ENCODE measurements at regions not wholly inside any gene's neighbourhood (a gene's known extent, or its start where the extent isn't known, plus 50 kb on each side); places are given as distances from the start of the nearest gene placed in this dataset.
A peak's percentile ranks its signal among the peaks of the same experiment; 100 is the strongest.

- H3K36me3 ChIP-seq (ENCODE audit: control insufficient read depth, insufficient read depth, low read length) = no peaks in the 10 kb centered on the region
- no peak overlapping the region for H3K4me3 ChIP-seq (ENCODE audit: low read depth, low read length)
- DNase-seq (ENCODE audit: low read depth) = no peak
- TF ChIP-seq CTCF (IDR thresholded peaks at IDR 0.05; ENCODE audit: insufficient read depth, low read length, poor library complexity, severe bottlenecking) = no peak
- no peaks in the 10 kb centered on the region for H3K27me3 ChIP-seq (ENCODE audit: control insufficient read depth, insufficient read depth, low read length)
Observed at GRCh38 chr5:104539618-104540350, 977.2 kb upstream of the NUDT12 start.

- no peak for TF ChIP-seq CTCF (IDR thresholded peaks at IDR 0.05; ENCODE audit: insufficient read depth, low read length, poor library complexity, severe bottlenecking)
- H3K4me3 ChIP-seq (ENCODE audit: low read depth, low read length) = no peak overlapping the region
- no peaks in the 10 kb centered on the region for H3K27me3 ChIP-seq (ENCODE audit: control insufficient read depth, insufficient read depth, low read length)
- no peaks in the 10 kb centered on the region for H3K36me3 ChIP-seq (ENCODE audit: control insufficient read depth, insufficient read depth, low read length)
- no peak for DNase-seq (ENCODE audit: low read depth)
Observed at GRCh38 chr5:104538734-104539133, 976.1 kb upstream of the NUDT12 start.

- no peaks in the 10 kb centered on the region for H3K36me3 ChIP-seq (ENCODE audit: control insufficient read depth, insufficient read depth, low read length)
- no peak for TF ChIP-seq CTCF (IDR thresholded peaks at IDR 0.05; ENCODE audit: insufficient read depth, low read length, poor library complexity, severe bottlenecking)
- no peak for DNase-seq (ENCODE audit: low read depth)
Observed at GRCh38 chr5:104533498-104533897, 970.9 kb upstream of the NUDT12 start.

GRCh38 chr5:104526866-104527265 lies 964.3 kb upstream of the NUDT12 start:
- no peak overlapping the region for H3K4me3 ChIP-seq (ENCODE audit: low read depth, low read length)
- no peak for TF ChIP-seq CTCF (IDR thresholded peaks at IDR 0.05; ENCODE audit: insufficient read depth, low read length, poor library complexity, severe bottlenecking)
- H3K27me3 ChIP-seq (ENCODE audit: control insufficient read depth, insufficient read depth, low read length) = no peaks in the 10 kb centered on the region
- DNase-seq (ENCODE audit: low read depth) = no peak
- H3K36me3 ChIP-seq (ENCODE audit: control insufficient read depth, insufficient read depth, low read length) = no peaks in the 10 kb centered on the region

More at GRCh38 chr5:104533498-104533897, 970.9 kb upstream of the NUDT12 start:
- Histone ChIP-seq H3K27me3 (ENCODE audit: control insufficient read depth, insufficient read depth, low read length) (no peaks in the 10 kb centered on the region), H3K4me3 (ENCODE audit: low read depth, low read length) (no peak overlapping the region)

- no peaks in the 10 kb centered on the region for H3K36me3 ChIP-seq (ENCODE audit: control insufficient read depth, insufficient read depth, low read length)
- no peak overlapping the region for H3K4me3 ChIP-seq (ENCODE audit: low read depth, low read length)
- DNase-seq (ENCODE audit: low read depth) = no peak
- no peaks in the 10 kb centered on the region for H3K27me3 ChIP-seq (ENCODE audit: control insufficient read depth, insufficient read depth, low read length)
- no peak for TF ChIP-seq CTCF (IDR thresholded peaks at IDR 0.05; ENCODE audit: insufficient read depth, low read length, poor library complexity, severe bottlenecking)
Observed at GRCh38 chr5:104513640-104514072, 951.1 kb upstream of the NUDT12 start.

- H3K4me3 ChIP-seq (ENCODE audit: low read depth, low read length) = no peak overlapping the region
Observed at GRCh38 chr5:104513121-104513602, 950.6 kb upstream of the NUDT12 start.

More at GRCh38 chr5:104513121-104513602, 950.6 kb upstream of the NUDT12 start:
- DNase-seq (ENCODE audit: low read depth) = peak; percentile 71
- TF ChIP-seq CTCF (IDR thresholded peaks at IDR 0.05; ENCODE audit: insufficient read depth, low read length, poor library complexity, severe bottlenecking) = no peak
- Histone ChIP-seq H3K27me3 (ENCODE audit: control insufficient read depth, insufficient read depth, low read length) (no peaks in the 10 kb centered on the region), H3K36me3 (ENCODE audit: control insufficient read depth, insufficient read depth, low read length) (no peaks in the 10 kb centered on the region)
